GM12878 (cell line): ENCODE measurements at regions not wholly inside any gene's neighbourhood (a gene's known extent, or its start where the extent isn't known, plus 50 kb on each side); places are given as distances from the start of the nearest gene placed in this dataset.

Experiments used
- CTCF ChIP-seq, 3 experiments: IDR thresholded peaks in 2 of 3; conservative IDR thresholded peaks in 1 of 3; 2 replicates each; pipeline ENCODE4 v1.5.1; 2011; ENCODE audit warnings: low read depth in 3 of 3, low read length in 3 of 3, mild to moderate bottlenecking in 3 of 3, control low read depth in 2 of 3, moderate library complexity in 2 of 3, inconsistent platforms in 1 of 3, mixed read lengths in 1 of 3; ENCODE audit not compliant: control insufficient read depth in 2 of 3, insufficient read depth in 1 of 3; ENCODE audit errors: extremely low read depth in 1 of 3
- EGR1 ChIP-seq, 2 experiments: IDR thresholded peaks; 1 replicate in 1 of 2; 2 replicates in 1 of 2; pipeline ENCODE4 v1.6.1; 2011 to 2012; ENCODE audit warnings: low read depth in 2 of 2, low read length in 2 of 2, borderline replicate concordance in 1 of 2, mild to moderate bottlenecking in 1 of 2, moderate library complexity in 1 of 2
- IKZF1 ChIP-seq: fragments of 450-650 bp; conservative IDR thresholded peaks from 2 replicates; pipeline ENCODE4 v1.6.1; 2017; ENCODE audit warnings: antibody characterized with exemption, mild to moderate bottlenecking
- POLR2AphosphoS5 ChIP-seq: IDR thresholded peaks from 2 replicates; pipeline ENCODE4 v1.6.1; 2011; ENCODE audit warnings: mild to moderate bottlenecking, low read length, inconsistent platforms
- TBL1XR1 ChIP-seq: IDR thresholded peaks from 2 replicates; pipeline ENCODE4 v1.6.1; 2012; ENCODE audit warnings: low read depth, low read length, improper control_type of control experiment
- ZNF622 ChIP-seq: fragments of 450-650 bp; IDR thresholded peaks from 2 replicates; pipeline ENCODE4 v1.6.1; 2017; ENCODE audit warnings: mild to moderate bottlenecking, inconsistent platforms

GRCh38 chr1:71135571-71135970, 54.7 kb upstream of the ZRANB2 start:
- TF ChIP-seq CTCF (IDR thresholded peaks at IDR 0.05 in 2 of 3, conservative IDR thresholded peaks at IDR 0.05 in 1 of 3; ENCODE audit: control insufficient read depth in 2 of 3, extremely low read depth in 1 of 3, insufficient read depth in 1 of 3, low read depth in 3 of 3, low read length in 3 of 3) = no peak
- no peak for TF ChIP-seq ZNF622
- TF ChIP-seq TBL1XR1 = no peak
- TF ChIP-seq IKZF1 = no peak
- TF ChIP-seq EGR1 (IDR thresholded peaks at IDR 0.05; ENCODE audit: borderline replicate concordance in 1 of 2, low read depth in 2 of 2, low read length in 2 of 2) = no peak
- no peak for TF ChIP-seq POLR2AphosphoS5
